ENCODE measurements at regions not wholly inside any gene's neighbourhood (a gene's known extent, or its start where the extent isn't known, plus 50 kb on each side); places are given as distances from the start of the nearest gene placed in this dataset.

DNA sequence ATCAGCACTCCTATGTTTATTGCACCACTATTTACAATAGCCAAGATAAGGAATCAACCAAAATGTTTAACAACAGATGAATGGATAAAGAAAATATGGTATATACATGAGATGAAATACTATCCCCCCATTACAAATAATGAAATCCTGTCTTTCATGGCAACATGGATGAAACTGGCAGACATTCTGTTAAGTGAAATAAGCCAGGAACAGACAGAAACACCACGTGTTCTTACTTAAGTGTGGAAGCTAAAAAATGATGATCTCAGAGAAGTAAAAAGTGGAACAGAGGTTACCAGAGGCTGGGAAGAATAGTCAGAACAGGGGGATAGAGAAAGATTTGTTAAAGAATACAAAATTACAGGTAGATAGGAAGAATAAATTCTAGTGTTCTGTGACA lies 113.7 kb upstream of the MDM1 start:
- ChIA-PET CTCF (no interaction called here), POLR2A (ENCODE audit: low non-redundant PET) (no interaction called here)
- DNase-seq (ENCODE audit: low spot score), result no peak
- TF ChIP-seq, protein P1, sequence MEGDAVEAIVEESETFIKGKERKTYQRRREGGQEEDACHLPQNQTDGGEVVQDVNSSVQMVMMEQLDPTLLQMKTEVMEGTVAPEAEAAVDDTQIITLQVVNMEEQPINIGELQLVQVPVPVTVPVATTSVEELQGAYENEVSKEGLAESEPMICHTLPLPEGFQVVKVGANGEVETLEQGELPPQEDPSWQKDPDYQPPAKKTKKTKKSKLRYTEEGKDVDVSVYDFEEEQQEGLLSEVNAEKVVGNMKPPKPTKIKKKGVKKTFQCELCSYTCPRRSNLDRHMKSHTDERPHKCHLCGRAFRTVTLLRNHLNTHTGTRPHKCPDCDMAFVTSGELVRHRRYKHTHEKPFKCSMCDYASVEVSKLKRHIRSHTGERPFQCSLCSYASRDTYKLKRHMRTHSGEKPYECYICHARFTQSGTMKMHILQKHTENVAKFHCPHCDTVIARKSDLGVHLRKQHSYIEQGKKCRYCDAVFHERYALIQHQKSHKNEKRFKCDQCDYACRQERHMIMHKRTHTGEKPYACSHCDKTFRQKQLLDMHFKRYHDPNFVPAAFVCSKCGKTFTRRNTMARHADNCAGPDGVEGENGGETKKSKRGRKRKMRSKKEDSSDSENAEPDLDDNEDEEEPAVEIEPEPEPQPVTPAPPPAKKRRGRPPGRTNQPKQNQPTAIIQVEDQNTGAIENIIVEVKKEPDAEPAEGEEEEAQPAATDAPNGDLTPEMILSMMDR (conservative IDR thresholded peaks at IDR 0.05; ENCODE audit: low read depth), result no peak
- H3K27ac ChIP-seq, result no peak overlapping the region

DNA sequence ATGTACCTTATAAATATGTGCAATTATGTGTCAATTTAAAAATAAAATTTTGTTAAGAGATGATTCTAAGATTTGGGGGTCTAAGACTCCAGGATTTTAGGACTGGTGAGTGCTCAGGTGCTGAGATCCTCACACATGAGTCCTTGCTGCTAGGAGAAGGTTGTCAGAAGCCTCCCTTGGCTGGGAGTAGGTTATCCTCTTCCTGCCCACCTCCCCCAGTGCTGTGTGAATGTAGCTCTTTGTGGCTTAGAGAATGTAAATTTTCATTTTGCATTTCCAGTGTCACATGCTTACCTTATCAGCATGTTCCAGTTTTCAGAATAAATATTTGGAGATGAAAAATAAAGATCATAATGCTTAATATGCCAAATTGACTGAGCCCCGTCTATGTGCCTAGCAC lies 114.2 kb upstream of the MDM1 start:
- H3K27ac ChIP-seq, result no peak overlapping the region
- ChIA-PET POLR2A (ENCODE audit: low non-redundant PET) (no interaction called here), CTCF (interaction anchor here (0.6 kb wide), 2 partner anchors 18 to 223 kb away, joined by 3 to 5 read pairs; no protein-coding TSS in a partner anchor)

DNA sequence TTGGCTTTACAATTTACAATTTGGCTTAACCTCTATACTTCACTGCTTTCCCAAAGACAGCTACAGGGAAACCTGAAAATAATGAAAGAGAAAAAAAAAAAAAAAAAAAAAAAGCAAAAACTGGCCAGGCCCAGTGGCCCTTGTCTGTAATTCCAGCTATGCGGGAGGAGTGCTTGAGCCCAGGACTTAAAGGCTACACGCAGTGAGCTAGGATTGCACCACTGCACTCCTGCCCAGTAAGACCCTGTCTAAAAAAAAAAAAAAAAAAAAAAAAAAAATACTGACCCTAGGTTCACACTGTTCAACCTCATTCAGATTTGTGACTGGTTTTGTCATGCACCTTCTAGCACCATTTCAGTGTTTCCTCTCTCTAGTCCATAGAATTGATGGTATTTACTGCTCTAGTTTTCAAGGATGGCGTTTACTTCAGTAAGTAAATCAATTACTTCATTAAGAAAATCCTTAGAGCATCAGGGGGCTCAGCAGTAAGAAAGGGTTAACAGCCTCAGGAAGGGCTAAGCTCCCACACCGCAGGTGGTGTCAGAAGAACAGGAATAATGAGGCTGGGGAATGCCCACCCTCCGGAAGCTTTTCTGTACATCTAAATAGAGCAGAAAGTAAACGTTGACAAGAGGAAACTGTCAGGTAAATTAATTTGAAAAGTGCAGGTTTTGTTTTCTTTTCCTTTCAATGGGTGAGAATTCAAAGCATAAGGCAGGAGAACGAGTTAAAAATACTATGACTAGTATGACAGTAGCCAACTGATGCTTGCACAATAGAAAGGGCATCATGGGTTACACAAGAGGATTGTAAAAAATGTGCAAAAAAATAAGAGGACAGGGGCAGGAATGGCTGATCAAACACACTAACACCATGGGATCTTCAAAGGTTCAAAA lies 115.0 kb upstream of the MDM1 start:
- TF ChIP-seq, protein P1 (conservative IDR thresholded peaks at IDR 0.05; ENCODE audit: low read depth), result no peak
- no peak overlapping the region for H3K27ac ChIP-seq
- DNase-seq (ENCODE audit: low spot score), result no peak
- ChIA-PET CTCF (interaction anchor here (0.6 kb wide), 2 partner anchors 224 to 1423 kb away, joined by 3 to 5 read pairs; no protein-coding TSS in a partner anchor), POLR2A (ENCODE audit: low non-redundant PET) (no interaction called here)

More for the DNA sequence above, 114.2 kb upstream of the MDM1 start:
- no peak for DNase-seq (ENCODE audit: low spot score)
- TF ChIP-seq, protein P1 (conservative IDR thresholded peaks at IDR 0.05; ENCODE audit: low read depth), result no peak

DNA sequence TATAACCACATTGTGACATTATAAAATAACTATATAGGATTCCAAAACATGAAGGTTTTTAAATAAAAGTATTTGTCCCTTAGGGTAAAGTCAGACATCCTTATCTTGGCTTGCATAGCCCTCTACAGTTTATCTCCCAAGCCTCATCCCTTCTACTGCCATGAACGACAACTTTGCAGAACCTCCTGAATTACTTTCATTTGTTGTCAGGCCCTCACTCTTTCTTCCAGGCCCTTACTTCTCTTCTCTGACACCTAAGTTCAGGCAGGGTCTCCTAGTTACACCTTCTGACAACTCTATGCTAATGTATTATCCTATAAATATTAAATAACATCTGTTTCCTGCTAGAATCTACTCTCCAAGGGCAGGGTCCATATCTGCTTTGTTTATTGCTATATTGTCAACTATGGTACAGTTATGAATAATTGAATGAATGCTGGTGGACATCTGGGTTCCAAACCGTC lies 115.7 kb upstream of the MDM1 start:
- ChIA-PET POLR2A (ENCODE audit: low non-redundant PET) (no interaction called here), CTCF (no interaction called here)
- no peak overlapping the region for H3K27ac ChIP-seq
- TF ChIP-seq, protein P1 (conservative IDR thresholded peaks at IDR 0.05; ENCODE audit: low read depth), result no peak
- DNase-seq (ENCODE audit: low spot score), result no peak

DNA sequence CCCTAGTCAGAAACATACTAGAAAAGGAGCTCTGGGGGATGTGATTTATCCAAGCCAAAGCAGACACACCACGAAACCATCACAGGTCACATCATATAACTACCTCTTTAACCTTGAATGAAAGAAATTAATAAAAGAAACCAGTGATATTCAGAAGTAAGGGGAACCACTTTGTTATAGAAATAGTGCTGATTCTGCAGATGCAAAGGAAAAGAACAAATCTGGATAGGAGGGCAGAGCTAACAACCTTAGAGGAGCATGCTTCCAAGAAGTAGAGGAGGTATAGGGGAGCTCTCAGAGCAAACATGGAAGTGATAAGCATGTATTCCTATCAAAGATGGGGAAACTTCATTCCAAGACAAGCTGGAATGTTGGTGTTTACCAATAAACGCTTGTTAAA lies 117.0 kb upstream of the MDM1 start:
- TF ChIP-seq, protein P1 (conservative IDR thresholded peaks at IDR 0.05; ENCODE audit: low read depth), result no peak
- ChIA-PET POLR2A (ENCODE audit: low non-redundant PET) (no interaction called here), CTCF (no interaction called here)
- no peak overlapping the region for H3K27ac ChIP-seq
- no peak for DNase-seq (ENCODE audit: low spot score)

DNA sequence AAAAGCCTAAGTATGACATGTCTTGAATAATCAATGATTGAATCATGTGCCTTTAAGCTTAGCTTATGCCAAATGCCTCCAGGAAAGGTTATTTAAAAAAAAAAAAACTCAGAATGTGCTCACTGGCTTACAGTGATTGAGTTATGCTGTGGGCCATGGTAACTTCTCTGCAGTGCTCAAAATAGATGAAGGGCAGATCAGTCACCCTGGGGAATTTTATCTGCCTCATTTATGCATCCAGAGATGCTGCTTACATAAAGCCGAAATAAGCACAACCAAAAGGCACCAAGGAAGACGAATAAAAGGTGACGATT lies 118.7 kb upstream of the MDM1 start:
- H3K27ac ChIP-seq, result no peak overlapping the region
- DNase-seq (ENCODE audit: low spot score), result no peak
- TF ChIP-seq, protein P1 (conservative IDR thresholded peaks at IDR 0.05; ENCODE audit: low read depth), result no peak
- ChIA-PET CTCF (no interaction called here), POLR2A (ENCODE audit: low non-redundant PET) (no interaction called here)

All from RWPE1 (cell line).